Nephron progenitor cell (in vitro differentiated cells): ENCODE measurements at regions not wholly inside any gene's neighbourhood (a gene's known extent, or its start where the extent isn't known, plus 50 kb on each side); places are given as distances from the start of the nearest gene placed in this dataset.
"Not testable (repeated sequence)": the region's sequence is repeated elsewhere in the genome, so short reads cannot be mapped to it uniquely, and the experiment has no call there.

Experiments
- DNase-seq: peaks from one replicate; pipeline ENCODE4 v3.0.0; 2021
- H3K27ac Mint-ChIP-seq: 2 replicates; pipeline ENCODE4 v1.8.0; 2021; ENCODE audit warnings: mild to moderate bottlenecking, moderate library complexity, mixed read lengths
- H3K27me3 Mint-ChIP-seq: 2 replicates; pipeline ENCODE4 v1.8.0; 2021; ENCODE audit warnings: mild to moderate bottlenecking, low read depth, mixed read lengths; ENCODE audit not compliant: poor library complexity
- H3K36me3 Mint-ChIP-seq: 2 replicates; pipeline ENCODE4 v1.8.0; 2021; ENCODE audit warnings: low read depth, mixed read lengths
- H3K4me1 Mint-ChIP-seq: 2 replicates; pipeline ENCODE4 v1.8.0; 2021; ENCODE audit warnings: mixed read lengths
- H3K4me3 Mint-ChIP-seq: 2 replicates; pipeline ENCODE4 v1.8.0; 2021; ENCODE audit warnings: mild to moderate bottlenecking, moderate library complexity, mixed read lengths
- H3K9me3 Mint-ChIP-seq: 2 replicates; pipeline ENCODE4 v1.8.0; 2021; ENCODE audit warnings: mild to moderate bottlenecking, moderate library complexity, mixed read lengths
- CTCF ChIP-seq: fragments of 200-600 bp; sonication (generic); IDR thresholded peaks from 2 replicates; pipeline ENCODE4 v1.5.0; 2021; ENCODE audit warnings: antibody characterized with exemption

GRCh38 chr22:27105142-27106025, 448.0 kb downstream of the MIAT start:
- Mint-ChIP-seq H3K27me3 (peaks cover 67% of the 10 kb centered on the region), H3K4me1 (peaks cover 39% of the 10 kb centered on the region), H3K36me3 (no peaks in the 10 kb centered on the region), H3K4me3 (no peak overlapping the region), H3K27ac (no peak overlapping the region), H3K9me3 (no peaks in the 10 kb centered on the region)
- DNase-seq, result no peak
- no peak for TF ChIP-seq CTCF

GRCh38 chr22:27106985-27107384, 449.6 kb downstream of the MIAT start:
- Mint-ChIP-seq H3K27ac (no peak overlapping the region), H3K4me3 (no peak overlapping the region), H3K9me3 (no peaks in the 10 kb centered on the region), H3K27me3 (peaks cover 54% of the 10 kb centered on the region), H3K36me3 (no peaks in the 10 kb centered on the region), H3K4me1 (peaks cover 35% of the 10 kb centered on the region)
- no peak for DNase-seq
- TF ChIP-seq CTCF, result no peak

- Mint-ChIP-seq H3K9me3 (no peaks in the 10 kb centered on the region), H3K4me1 (peaks cover 33% of the 10 kb centered on the region), H3K27ac (no peak overlapping the region), H3K4me3 (no peak overlapping the region), H3K36me3 (no peaks in the 10 kb centered on the region), H3K27me3 (peaks cover 52% of the 10 kb centered on the region)
- no peak for DNase-seq
- no peak for TF ChIP-seq CTCF
Measured at GRCh38 chr22:27107386-27107785, 450.0 kb downstream of the MIAT start.

GRCh38 chr22:27107824-27108223, 450.4 kb downstream of the MIAT start:
- H3K9me3 Mint-ChIP-seq, result no peaks in the 10 kb centered on the region
- no peaks in the 10 kb centered on the region for H3K36me3 Mint-ChIP-seq
- no peak overlapping the region for H3K27ac Mint-ChIP-seq
- H3K27me3 Mint-ChIP-seq, result peaks cover 48% of the 10 kb centered on the region
- TF ChIP-seq CTCF, result no peak
- H3K4me1 Mint-ChIP-seq, result peaks cover 28% of the 10 kb centered on the region
- DNase-seq, result no peak
- no peak overlapping the region for H3K4me3 Mint-ChIP-seq

GRCh38 chr22:27108425-27109114, 451.2 kb downstream of the MIAT start:
- Mint-ChIP-seq H3K27ac (peak overlapping the region; percentile 47), H3K4me3 (peak overlapping the region; percentile 27), H3K27me3 (peaks cover 40% of the 10 kb centered on the region), H3K36me3 (no peaks in the 10 kb centered on the region), H3K9me3 (no peaks in the 10 kb centered on the region), H3K4me1 (peaks cover 28% of the 10 kb centered on the region)
- TF ChIP-seq CTCF, result no peak
- DNase-seq, result peak; percentile 27

- DNase-seq, H3K27ac Mint-ChIP-seq, H3K9me3 Mint-ChIP-seq, H3K4me3 Mint-ChIP-seq, H3K36me3 Mint-ChIP-seq: not testable (repeated sequence)
- Mint-ChIP-seq H3K4me1 (peaks cover 28% of the 10 kb centered on the region), H3K27me3 (peaks cover 33% of the 10 kb centered on the region)
Measured at GRCh38 chr22:27109406-27109805, 452.0 kb downstream of the MIAT start.
